ENCODE measurements at regions not wholly inside any gene's neighbourhood (a gene's known extent, or its start where the extent isn't known, plus 50 kb on each side); places are given as distances from the start of the nearest gene placed in this dataset.

GRCh38 chr14:56745097-56745496 lies 65.2 kb downstream of the OTX2 start (continued):
- no peak for TF ChIP-seq OTX1 (CRISPR knock-in tag; IDR thresholded peaks at IDR 0.05)
- TF ChIP-seq CXXC5 (CRISPR knock-in tag; IDR thresholded peaks at IDR 0.05), result no peak

DNA sequence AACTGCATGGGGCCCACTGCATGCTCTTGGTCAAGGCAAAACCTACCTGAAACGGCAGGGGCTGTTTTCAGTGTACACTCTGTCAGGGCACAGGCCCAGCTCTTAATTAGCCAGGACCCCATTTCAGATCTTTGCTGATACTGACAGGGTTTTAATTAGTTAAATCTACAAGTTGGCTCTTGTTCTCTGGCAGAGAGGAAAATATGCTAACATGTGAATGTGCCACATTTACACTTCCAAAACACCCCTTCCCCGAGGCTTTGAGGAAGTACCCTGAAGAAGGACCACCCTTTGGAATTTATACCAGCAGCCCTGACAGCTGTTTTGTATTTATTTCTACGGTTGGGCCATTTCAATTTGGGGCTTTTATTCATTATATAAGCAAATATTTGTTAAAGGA lies 66.3 kb downstream of the OTX2 start:
- Histone ChIP-seq H3K4me2 (ENCODE audit: insufficient read depth, low read length) (no peak overlapping the region), H3K79me2 (ENCODE audit: control insufficient read depth, insufficient read depth, low read length) (no peaks in the 10 kb centered on the region), H3K27ac (ENCODE audit: extremely low read depth, low read depth, low read length) (no peak overlapping the region), H3K36me3 (ENCODE audit: control insufficient read depth, insufficient read depth, low read length) (no peaks in the 10 kb centered on the region), H3K9me3 (replicated peaks; ENCODE audit: control insufficient read depth, insufficient read depth, low read depth, low read length) (no peaks in the 10 kb centered on the region), H4K20me1 (replicated peaks; ENCODE audit: control insufficient read depth, insufficient read depth, low read length) (no peaks in the 10 kb centered on the region), H3K9ac (ENCODE audit: insufficient read depth in 1 of 2, low read depth in 2 of 2, low read length in 2 of 2) (no peak overlapping the region), H3K4me3 (no peak overlapping the region), H3K27me3 (ENCODE audit: control insufficient read depth in 2 of 2, insufficient read depth in 2 of 2, low read length in 2 of 2) (no peaks in the 10 kb centered on the region), H2AFZ (ENCODE audit: low read depth, low read length) (no peak overlapping the region), H3K4me1 (replicated peaks in 1 of 2; ENCODE audit: control insufficient read depth in 2 of 2, insufficient read depth in 2 of 2, low read length in 2 of 2) (no peaks in the 10 kb centered on the region), H3K9me1 (ENCODE audit: control insufficient read depth, insufficient read depth, low read length) (no peaks in the 10 kb centered on the region)
- intact Hi-C loops (cut with micrococcal nuclease), result no loop called here
- in situ Hi-C loops (cut with MboI), result no loop called here
- FAIRE-seq, result no peak
- no peak for ATAC-seq
- 0% methylated on average over 1 of the region's 3 CpGs for WGBS (ENCODE audit: insufficient coverage, low coverage, missing lambda C conversion rate)
- ChIA-PET POLR2A (no interaction called here), CTCF (ENCODE audit: low intra/inter-chr PET ratio) (no interaction called here)
- no TSS peak for BruUV-seq (replicated peaks)
- no peak for DNase-seq (ENCODE audit: extremely low read depth in 1 of 4, low spot score in 3 of 4)
- TF ChIP-seq RAD21 (CRISPR knock-in tag; conservative IDR thresholded peaks at IDR 0.05 in 1 of 2, IDR thresholded peaks at IDR 0.05 in 1 of 2), result no peak
- no peak for TF ChIP-seq IRF9 (tag; IDR thresholded peaks at IDR 0.05)
- no peak for TF ChIP-seq ID3 (CRISPR knock-in tag; IDR thresholded peaks at IDR 0.05)
- no peak for TF ChIP-seq ID3 (tag; IDR thresholded peaks at IDR 0.05)
- no peak for TF ChIP-seq C11orf30 (IDR thresholded peaks at IDR 0.05; ENCODE audit: low read depth)
- no peak for TF ChIP-seq GATAD2A (IDR thresholded peaks at IDR 0.05)
- no peak for TF ChIP-seq EZH2 (IDR thresholded peaks at IDR 0.05; ENCODE audit: borderline replicate concordance, low read depth, low read length)
- no peak for TF ChIP-seq HDAC1 (IDR thresholded peaks at IDR 0.05)
- no peak for TF ChIP-seq LARP7 (IDR thresholded peaks at IDR 0.05)
- TF ChIP-seq RNF2 (IDR thresholded peaks at IDR 0.05), result no peak
- TF ChIP-seq, protein P1, sequence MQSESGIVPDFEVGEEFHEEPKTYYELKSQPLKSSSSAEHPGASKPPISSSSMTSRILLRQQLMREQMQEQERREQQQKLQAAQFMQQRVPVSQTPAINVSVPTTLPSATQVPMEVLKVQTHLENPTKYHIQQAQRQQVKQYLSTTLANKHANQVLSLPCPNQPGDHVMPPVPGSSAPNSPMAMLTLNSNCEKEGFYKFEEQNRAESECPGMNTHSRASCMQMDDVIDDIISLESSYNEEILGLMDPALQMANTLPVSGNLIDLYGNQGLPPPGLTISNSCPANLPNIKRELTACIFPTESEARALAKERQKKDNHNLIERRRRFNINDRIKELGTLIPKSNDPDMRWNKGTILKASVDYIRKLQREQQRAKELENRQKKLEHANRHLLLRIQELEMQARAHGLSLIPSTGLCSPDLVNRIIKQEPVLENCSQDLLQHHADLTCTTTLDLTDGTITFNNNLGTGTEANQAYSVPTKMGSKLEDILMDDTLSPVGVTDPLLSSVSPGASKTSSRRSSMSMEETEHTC (IDR thresholded peaks at IDR 0.05), result no peak
- no peak for TF ChIP-seq CHD1 (IDR thresholded peaks at IDR 0.05; ENCODE audit: low read length)
- no peak for TF ChIP-seq ZBTB43 (CRISPR knock-in tag; IDR thresholded peaks at IDR 0.05)
- TF ChIP-seq ZNF12 (CRISPR knock-in tag; IDR thresholded peaks at IDR 0.05), result no peak
- TF ChIP-seq, protein P2, sequence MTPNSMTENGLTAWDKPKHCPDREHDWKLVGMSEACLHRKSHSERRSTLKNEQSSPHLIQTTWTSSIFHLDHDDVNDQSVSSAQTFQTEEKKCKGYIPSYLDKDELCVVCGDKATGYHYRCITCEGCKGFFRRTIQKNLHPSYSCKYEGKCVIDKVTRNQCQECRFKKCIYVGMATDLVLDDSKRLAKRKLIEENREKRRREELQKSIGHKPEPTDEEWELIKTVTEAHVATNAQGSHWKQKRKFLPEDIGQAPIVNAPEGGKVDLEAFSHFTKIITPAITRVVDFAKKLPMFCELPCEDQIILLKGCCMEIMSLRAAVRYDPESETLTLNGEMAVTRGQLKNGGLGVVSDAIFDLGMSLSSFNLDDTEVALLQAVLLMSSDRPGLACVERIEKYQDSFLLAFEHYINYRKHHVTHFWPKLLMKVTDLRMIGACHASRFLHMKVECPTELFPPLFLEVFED (CRISPR knock-in tag; conservative IDR thresholded peaks at IDR 0.05), result no peak

All from K562 (cell line).